ENCODE measurements at regions not wholly inside any gene's neighbourhood (a gene's known extent, or its start where the extent isn't known, plus 50 kb on each side); places are given as distances from the start of the nearest gene placed in this dataset.
A peak's percentile ranks its signal among the peaks of the same experiment; 100 is the strongest.

DNA sequence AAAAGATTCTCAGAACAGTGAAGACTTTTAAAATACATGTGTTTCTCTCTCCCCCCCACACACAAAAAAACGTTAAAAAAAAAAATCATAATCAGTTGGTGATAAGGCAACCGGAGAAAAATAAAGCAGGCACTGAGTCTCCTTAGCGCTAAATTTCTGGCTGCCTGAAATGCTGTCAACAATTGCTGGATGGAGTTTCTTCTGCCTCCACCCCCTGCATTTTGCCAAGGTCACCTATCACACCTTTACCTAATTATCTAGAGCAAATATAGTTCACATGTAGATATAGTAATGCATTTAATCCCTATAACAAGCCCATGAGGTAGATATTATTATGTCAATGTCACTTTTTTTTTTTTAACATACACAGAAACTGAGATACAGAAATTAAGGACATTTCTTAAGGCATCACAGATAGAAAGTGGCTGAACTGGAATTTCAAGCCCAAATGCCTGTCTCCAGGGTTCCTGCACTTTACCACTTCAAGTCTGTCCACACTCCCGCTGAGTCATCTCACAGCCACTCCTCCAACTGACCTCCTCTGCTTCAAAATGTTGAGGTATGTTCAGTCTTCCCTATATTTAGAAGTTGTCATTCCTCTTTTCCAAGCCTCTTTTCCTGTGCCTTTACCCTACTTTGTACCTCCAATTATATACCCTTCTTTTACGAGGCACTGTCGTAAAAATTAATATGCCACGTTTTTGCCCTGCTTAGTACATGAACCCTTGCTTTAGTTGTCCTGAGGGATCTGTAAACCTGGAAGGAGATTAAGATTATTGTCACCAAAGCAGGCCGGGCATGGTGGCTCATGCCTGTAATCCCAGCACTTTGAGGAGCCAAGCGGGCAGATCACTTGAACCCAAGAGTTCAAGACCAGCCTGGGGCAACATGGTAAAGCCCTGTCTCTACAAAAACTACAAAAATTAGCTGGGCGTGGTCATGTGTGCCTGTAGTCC lies 72.8 kb upstream of the MPP7 start:
- H3K9ac ChIP-seq (ENCODE audit: low read depth in 2 of 2, low read length in 2 of 2), result no peak overlapping the region
- intact Hi-C loops (cut with DNase I), result no loop called here
- DNase-seq, result peak; percentile 59
- H3K9me3 ChIP-seq, result no peaks in the 10 kb centered on the region
- TF ChIP-seq, protein P1, sequence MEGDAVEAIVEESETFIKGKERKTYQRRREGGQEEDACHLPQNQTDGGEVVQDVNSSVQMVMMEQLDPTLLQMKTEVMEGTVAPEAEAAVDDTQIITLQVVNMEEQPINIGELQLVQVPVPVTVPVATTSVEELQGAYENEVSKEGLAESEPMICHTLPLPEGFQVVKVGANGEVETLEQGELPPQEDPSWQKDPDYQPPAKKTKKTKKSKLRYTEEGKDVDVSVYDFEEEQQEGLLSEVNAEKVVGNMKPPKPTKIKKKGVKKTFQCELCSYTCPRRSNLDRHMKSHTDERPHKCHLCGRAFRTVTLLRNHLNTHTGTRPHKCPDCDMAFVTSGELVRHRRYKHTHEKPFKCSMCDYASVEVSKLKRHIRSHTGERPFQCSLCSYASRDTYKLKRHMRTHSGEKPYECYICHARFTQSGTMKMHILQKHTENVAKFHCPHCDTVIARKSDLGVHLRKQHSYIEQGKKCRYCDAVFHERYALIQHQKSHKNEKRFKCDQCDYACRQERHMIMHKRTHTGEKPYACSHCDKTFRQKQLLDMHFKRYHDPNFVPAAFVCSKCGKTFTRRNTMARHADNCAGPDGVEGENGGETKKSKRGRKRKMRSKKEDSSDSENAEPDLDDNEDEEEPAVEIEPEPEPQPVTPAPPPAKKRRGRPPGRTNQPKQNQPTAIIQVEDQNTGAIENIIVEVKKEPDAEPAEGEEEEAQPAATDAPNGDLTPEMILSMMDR (IDR thresholded peaks at IDR 0.05), result no peak
- no peaks in the 10 kb centered on the region for H3K4me1 ChIP-seq
- H3K4me3 ChIP-seq, result no peak overlapping the region
- H3K36me3 ChIP-seq, result no peaks in the 10 kb centered on the region
- H3K27me3 ChIP-seq, result no peaks in the 10 kb centered on the region
- H3K27ac ChIP-seq, result no peak overlapping the region

DNA sequence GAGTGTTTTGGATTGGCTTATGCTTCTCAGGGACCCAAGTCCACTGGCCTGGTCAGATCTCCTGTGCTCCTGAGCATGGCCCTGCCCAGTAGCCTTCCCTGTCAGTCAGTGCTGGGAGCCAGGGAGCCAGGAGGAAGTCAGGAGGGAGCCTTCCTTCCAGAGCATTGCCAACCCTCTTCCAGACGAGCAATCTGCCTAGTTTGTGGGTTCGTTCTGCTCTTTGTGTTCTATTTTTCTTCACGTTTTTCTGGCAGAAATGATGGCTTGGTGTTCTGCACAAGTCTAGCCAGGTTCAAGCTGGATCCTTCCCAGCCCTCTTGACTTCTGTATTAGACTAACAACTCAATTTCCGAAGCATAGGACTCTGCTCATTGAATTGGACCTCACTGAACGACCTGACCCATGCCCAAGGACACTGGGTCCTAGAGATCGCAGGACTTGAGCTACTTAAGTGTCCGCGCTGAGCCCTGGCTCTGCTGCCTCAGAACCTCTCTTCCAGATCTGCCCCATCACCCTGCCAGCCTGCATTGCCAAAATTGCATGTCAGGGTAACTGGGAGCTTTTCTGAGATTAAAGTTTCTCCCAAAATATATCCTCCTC lies 76.2 kb upstream of the MPP7 start:
- Histone ChIP-seq H3K36me3 (no peaks in the 10 kb centered on the region), H3K4me3 (no peak overlapping the region), H3K4me1 (no peaks in the 10 kb centered on the region), H3K9ac (ENCODE audit: low read depth in 2 of 2, low read length in 2 of 2) (no peak overlapping the region), H3K9me3 (no peaks in the 10 kb centered on the region), H3K27me3 (no peaks in the 10 kb centered on the region), H3K27ac (no peak overlapping the region)
- no peak for DNase-seq
- TF ChIP-seq, protein P1 (IDR thresholded peaks at IDR 0.05), result no peak
- intact Hi-C loops (cut with DNase I), result no loop called here

DNA sequence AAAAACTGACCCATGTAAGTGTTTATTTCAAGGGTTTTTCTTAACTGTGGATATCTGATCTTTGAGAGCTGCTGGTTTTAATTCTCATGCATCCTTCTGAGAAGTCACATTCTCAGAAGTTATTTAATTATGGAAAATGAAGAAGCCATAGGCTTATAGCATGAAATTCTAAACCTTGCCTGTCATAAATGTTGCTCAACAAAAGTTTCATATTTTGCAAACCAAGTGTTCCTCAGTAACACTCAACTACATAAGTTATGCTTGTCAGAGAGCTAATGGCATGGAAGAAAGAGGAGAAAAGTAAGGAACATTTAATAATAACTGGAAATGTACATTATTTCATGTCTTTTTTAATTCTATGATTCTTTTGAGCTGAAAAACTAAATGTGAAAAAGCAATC lies 78.6 kb upstream of the MPP7 start:
- no peak overlapping the region for H3K9ac ChIP-seq (ENCODE audit: low read depth in 2 of 2, low read length in 2 of 2)
- intact Hi-C loops (cut with DNase I), result loop anchor here (5.0 kb wide), 1 partner anchor 84 kb away; no protein-coding TSS in a partner anchor
- no peaks in the 10 kb centered on the region for H3K9me3 ChIP-seq
- H3K4me1 ChIP-seq, result no peaks in the 10 kb centered on the region
- no peak for DNase-seq
- no peak overlapping the region for H3K4me3 ChIP-seq
- H3K36me3 ChIP-seq, result no peaks in the 10 kb centered on the region
- no peak overlapping the region for H3K27ac ChIP-seq
- TF ChIP-seq, protein P1 (IDR thresholded peaks at IDR 0.05), result no peak
- no peaks in the 10 kb centered on the region for H3K27me3 ChIP-seq

DNA sequence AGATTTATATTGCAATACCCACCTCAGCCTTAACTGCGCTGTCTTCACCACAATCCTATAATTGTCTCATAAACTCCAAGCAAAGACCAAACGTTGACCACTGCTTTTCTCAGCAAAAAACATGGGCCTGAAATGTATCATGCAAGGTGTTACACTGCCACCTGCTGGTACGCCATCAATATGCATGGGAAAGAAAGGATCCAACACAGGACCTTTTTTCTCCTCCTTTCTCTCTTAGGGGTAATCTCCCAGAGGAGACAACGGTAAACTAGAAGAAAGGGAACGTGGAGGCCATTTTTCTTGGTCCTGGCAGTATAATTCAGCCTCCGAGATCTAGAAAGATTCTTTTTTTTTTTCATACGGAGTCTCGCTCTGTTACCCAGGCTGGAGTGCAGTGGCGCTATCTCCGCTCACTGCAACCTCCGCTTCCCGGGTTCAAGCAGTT lies 79.1 kb upstream of the MPP7 start:
- Histone ChIP-seq H3K4me1 (peaks cover under 1% of the 10 kb centered on the region), H3K9me3 (no peaks in the 10 kb centered on the region), H3K4me3 (no peak overlapping the region), H3K36me3 (no peaks in the 10 kb centered on the region), H3K27ac (no peak overlapping the region), H3K9ac (ENCODE audit: low read depth in 2 of 2, low read length in 2 of 2) (no peak overlapping the region), H3K27me3 (no peaks in the 10 kb centered on the region)
- intact Hi-C loops (cut with DNase I), result loop anchor here (2.0 to 5.0 kb wide), 2 partner anchors 85 to 131 kb away; no protein-coding TSS in a partner anchor
- peak; percentile 88 for DNase-seq
- TF ChIP-seq, protein P1 (IDR thresholded peaks at IDR 0.05), result peak; percentile 89

DNA sequence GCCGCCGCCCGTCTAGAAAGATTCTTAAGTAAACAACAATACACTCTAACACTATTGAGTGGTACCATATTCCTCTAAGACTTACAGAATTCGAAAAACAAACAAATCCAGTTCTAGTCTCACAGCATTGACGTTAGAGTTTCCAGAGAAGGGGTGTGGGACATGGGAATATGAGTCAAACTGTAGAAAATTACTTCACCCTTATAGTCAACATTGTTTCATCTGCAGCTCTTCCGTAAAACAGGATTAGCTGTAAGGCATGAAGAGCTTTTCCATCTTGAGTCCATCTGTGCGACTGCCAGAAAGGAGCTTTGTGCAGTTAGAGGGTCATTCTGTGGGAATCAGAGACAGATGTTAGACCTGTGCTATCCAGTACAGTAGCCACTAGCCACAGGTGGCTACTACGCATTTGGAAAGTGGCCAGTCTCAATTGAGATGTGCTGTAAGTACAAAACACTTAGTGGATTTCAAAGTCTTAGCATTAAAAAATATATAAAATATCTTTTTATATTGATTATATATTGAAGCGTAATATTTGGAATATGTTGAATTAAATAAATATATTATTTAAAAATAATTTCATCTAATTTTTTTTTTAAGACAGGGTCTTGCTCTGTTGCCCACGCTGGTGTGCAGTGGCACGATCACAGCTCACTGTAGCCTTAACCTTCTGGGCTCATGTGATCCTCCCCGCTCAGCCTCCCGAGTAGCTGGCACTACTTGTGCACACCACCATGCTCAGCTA lies 79.8 kb upstream of the MPP7 start:
- intact Hi-C loops (cut with DNase I), result loop anchor here (2.0 to 5.0 kb wide), 2 partner anchors 85 to 132 kb away; no protein-coding TSS in a partner anchor

More for the DNA sequence above, 79.8 kb upstream of the MPP7 start:
- no peaks in the 10 kb centered on the region for H3K9me3 ChIP-seq
- no peaks in the 10 kb centered on the region for H3K27me3 ChIP-seq
- no peak overlapping the region for H3K27ac ChIP-seq
- no peak for DNase-seq
- no peak overlapping the region for H3K4me3 ChIP-seq
- H3K36me3 ChIP-seq, result no peaks in the 10 kb centered on the region
- H3K4me1 ChIP-seq, result peaks cover 5% of the 10 kb centered on the region
- TF ChIP-seq, protein P1 (IDR thresholded peaks at IDR 0.05), result no peak
- no peak overlapping the region for H3K9ac ChIP-seq (ENCODE audit: low read depth in 2 of 2, low read length in 2 of 2)

Data from colonic mucosa (tissue), 4 donors.